Karpas-422 (cell line): ENCODE measurements at regions not wholly inside any gene's neighbourhood (a gene's known extent, or its start where the extent isn't known, plus 50 kb on each side); places are given as distances from the start of the nearest gene placed in this dataset.

ENCODE experiments used
- DNase-seq: peaks from one replicate; pipeline ENCODE4 v3.0.0-alpha.2; 2015
- H2AFZ ChIP-seq: fragments of 200-600 bp; sonication (generic); 2 replicates; pipeline ENCODE4 v1.6.1; 2014; ENCODE audit warnings: antibody characterized with exemption, low read length, mixed read lengths
- H3K27ac ChIP-seq: fragments of 200-600 bp; sonication (generic); 2 replicates; pipeline ENCODE4 v1.5.1; 2014; ENCODE audit warnings: mild to moderate bottlenecking, low read length, moderate library complexity
- H3K27me3 ChIP-seq: fragments of 200-600 bp; sonication (generic); 2 replicates; pipeline ENCODE4 v1.6.1; 2014; ENCODE audit warnings: low read length, mixed read lengths
- H3K36me3 ChIP-seq: fragments of 200-600 bp; sonication (generic); 2 replicates; pipeline ENCODE4 v1.6.1; 2014; ENCODE audit warnings: low read length, mixed read lengths; ENCODE audit not compliant: insufficient read depth
- H3K4me1 ChIP-seq: fragments of 200-600 bp; sonication (generic); 2 replicates; pipeline ENCODE4 v1.6.1; 2014; ENCODE audit warnings: mild to moderate bottlenecking, low read length, mixed read lengths
- H3K4me2 ChIP-seq: fragments of 200-600 bp; sonication (generic); 2 replicates; pipeline ENCODE4 v1.6.1; 2014; ENCODE audit warnings: low read length, low read depth, mild to moderate bottlenecking; ENCODE audit not compliant: poor library complexity, severe bottlenecking
- H3K4me3 ChIP-seq: fragments of 200-600 bp; sonication (generic); 2 replicates; pipeline ENCODE4 v1.5.1; 2014; ENCODE audit warnings: mild to moderate bottlenecking, antibody characterized with exemption, low read length, mixed read lengths
- H3K79me2 ChIP-seq: fragments of 200-600 bp; sonication (generic); 2 replicates; pipeline ENCODE4 v1.6.1; 2014; ENCODE audit warnings: mild to moderate bottlenecking, low read length, mixed read lengths
- H3K9ac ChIP-seq: fragments of 200-600 bp; sonication (generic); 2 replicates; pipeline ENCODE4 v1.6.0; 2014; ENCODE audit warnings: low read length
- H3K9me2 ChIP-seq: fragments of 200-600 bp; sonication (generic), shearing (Covaris generic); replicated peaks from 2 replicates; pipeline ENCODE4 v1.6.0; 2014; ENCODE audit warnings: mild to moderate bottlenecking, low read length, moderate library complexity; ENCODE audit not compliant: insufficient read depth
- H3K9me3 ChIP-seq: fragments of 300-700, 200-600 bp; sonication (generic); 2 replicates; pipeline ENCODE4 v1.6.1; 2014; ENCODE audit warnings: low read length, mixed read lengths
- H4K20me1 ChIP-seq: fragments of 200-600 bp; sonication (generic); 2 replicates; pipeline ENCODE4 v1.6.1; 2014; ENCODE audit warnings: mild to moderate bottlenecking, antibody characterized with exemption, low read length, low read depth; ENCODE audit not compliant: insufficient read depth

GRCh38 chr10:44766631-44767030 lies 144.5 kb upstream of the TMEM72 start:
- no peak overlapping the region for H3K4me2 ChIP-seq
- H2AFZ ChIP-seq, result no peak overlapping the region
- H3K79me2 ChIP-seq, result no peaks in the 10 kb centered on the region
- H3K27ac ChIP-seq, result no peak overlapping the region
- H3K9me2 ChIP-seq, result no peaks in the 10 kb centered on the region
- H3K4me1 ChIP-seq, result no peaks in the 10 kb centered on the region
- H3K36me3 ChIP-seq, result no peaks in the 10 kb centered on the region
- no peaks in the 10 kb centered on the region for H3K9me3 ChIP-seq
- no peak overlapping the region for H3K9ac ChIP-seq
- H4K20me1 ChIP-seq, result no peaks in the 10 kb centered on the region
- no peak overlapping the region for H3K4me3 ChIP-seq
- H3K27me3 ChIP-seq, result no peaks in the 10 kb centered on the region
- DNase-seq, result no peak

GRCh38 chr10:44769450-44769849 lies 141.7 kb upstream of the TMEM72 start:
- no peak overlapping the region for H3K9ac ChIP-seq
- no peaks in the 10 kb centered on the region for H3K9me2 ChIP-seq
- H3K79me2 ChIP-seq, result no peaks in the 10 kb centered on the region
- H3K4me1 ChIP-seq, result no peaks in the 10 kb centered on the region
- H3K4me2 ChIP-seq, result no peak overlapping the region
- H3K27ac ChIP-seq, result no peak overlapping the region
- no peaks in the 10 kb centered on the region for H3K27me3 ChIP-seq
- H4K20me1 ChIP-seq, result no peaks in the 10 kb centered on the region
- no peak overlapping the region for H3K4me3 ChIP-seq
- no peaks in the 10 kb centered on the region for H3K36me3 ChIP-seq
- H2AFZ ChIP-seq, result no peak overlapping the region
- no peak for DNase-seq
- no peaks in the 10 kb centered on the region for H3K9me3 ChIP-seq

- Histone ChIP-seq H3K36me3 (no peaks in the 10 kb centered on the region), H3K4me2 (no peak overlapping the region), H3K27me3 (no peaks in the 10 kb centered on the region), H3K9ac (no peak overlapping the region), H3K4me1 (no peaks in the 10 kb centered on the region), H3K9me2 (no peaks in the 10 kb centered on the region), H4K20me1 (no peaks in the 10 kb centered on the region), H3K27ac (no peak overlapping the region), H3K79me2 (no peaks in the 10 kb centered on the region), H3K9me3 (no peaks in the 10 kb centered on the region), H2AFZ (no peak overlapping the region), H3K4me3 (no peak overlapping the region)
- no peak for DNase-seq
Observed at GRCh38 chr10:44771233-44771995, 139.7 kb upstream of the TMEM72 start.

GRCh38 chr10:44773565-44773964 lies 137.6 kb upstream of the TMEM72 start:
- no peak overlapping the region for H3K4me3 ChIP-seq
- H3K36me3 ChIP-seq, result no peaks in the 10 kb centered on the region
- H3K9me3 ChIP-seq, result no peaks in the 10 kb centered on the region
- H3K27me3 ChIP-seq, result no peaks in the 10 kb centered on the region
- no peak overlapping the region for H3K27ac ChIP-seq
- H3K4me1 ChIP-seq, result no peaks in the 10 kb centered on the region
- H2AFZ ChIP-seq, result no peak overlapping the region
- H3K9ac ChIP-seq, result no peak overlapping the region
- H4K20me1 ChIP-seq, result no peaks in the 10 kb centered on the region
- H3K4me2 ChIP-seq, result no peak overlapping the region
- DNase-seq, result no peak
- H3K9me2 ChIP-seq, result no peaks in the 10 kb centered on the region
- no peaks in the 10 kb centered on the region for H3K79me2 ChIP-seq

- Histone ChIP-seq H3K4me3 (no peak overlapping the region), H3K9ac (no peak overlapping the region), H3K9me2 (no peaks in the 10 kb centered on the region), H3K27me3 (no peaks in the 10 kb centered on the region), H3K4me1 (no peaks in the 10 kb centered on the region), H3K4me2 (no peak overlapping the region), H3K36me3 (no peaks in the 10 kb centered on the region), H3K27ac (no peak overlapping the region), H2AFZ (no peak overlapping the region), H4K20me1 (no peaks in the 10 kb centered on the region), H3K9me3 (no peaks in the 10 kb centered on the region), H3K79me2 (no peaks in the 10 kb centered on the region)
- DNase-seq, result no peak
Observed at GRCh38 chr10:44774676-44775401, 136.3 kb upstream of the TMEM72 start.

- H2AFZ ChIP-seq, result no peak overlapping the region
- no peaks in the 10 kb centered on the region for H3K9me2 ChIP-seq
- no peak overlapping the region for H3K4me2 ChIP-seq
- H3K9ac ChIP-seq, result no peak overlapping the region
- H4K20me1 ChIP-seq, result no peaks in the 10 kb centered on the region
- no peaks in the 10 kb centered on the region for H3K27me3 ChIP-seq
- DNase-seq, result no peak
- no peak overlapping the region for H3K27ac ChIP-seq
- H3K4me1 ChIP-seq, result no peaks in the 10 kb centered on the region
- no peaks in the 10 kb centered on the region for H3K36me3 ChIP-seq
- H3K4me3 ChIP-seq, result no peak overlapping the region
- no peaks in the 10 kb centered on the region for H3K9me3 ChIP-seq
- no peaks in the 10 kb centered on the region for H3K79me2 ChIP-seq
Observed at GRCh38 chr10:44775402-44775741, 135.8 kb upstream of the TMEM72 start.

- no peaks in the 10 kb centered on the region for H3K9me3 ChIP-seq
- no peaks in the 10 kb centered on the region for H3K4me1 ChIP-seq
- no peak overlapping the region for H3K9ac ChIP-seq
- H3K79me2 ChIP-seq, result no peaks in the 10 kb centered on the region
- no peak overlapping the region for H2AFZ ChIP-seq
- no peak overlapping the region for H3K4me3 ChIP-seq
- H3K4me2 ChIP-seq, result no peak overlapping the region
- no peaks in the 10 kb centered on the region for H3K36me3 ChIP-seq
- H3K9me2 ChIP-seq, result no peaks in the 10 kb centered on the region
- H3K27me3 ChIP-seq, result no peaks in the 10 kb centered on the region
- no peak for DNase-seq
- no peaks in the 10 kb centered on the region for H4K20me1 ChIP-seq
- H3K27ac ChIP-seq, result no peak overlapping the region
Observed at GRCh38 chr10:44776181-44776580, 135.0 kb upstream of the TMEM72 start.

GRCh38 chr10:44779511-44779910 lies 131.6 kb upstream of the TMEM72 start:
- Histone ChIP-seq H3K9me2 (no peaks in the 10 kb centered on the region), H3K9ac (no peak overlapping the region), H3K27ac (no peak overlapping the region), H3K9me3 (no peaks in the 10 kb centered on the region), H3K4me1 (no peaks in the 10 kb centered on the region), H2AFZ (no peak overlapping the region), H3K79me2 (no peaks in the 10 kb centered on the region), H4K20me1 (no peaks in the 10 kb centered on the region), H3K36me3 (no peaks in the 10 kb centered on the region), H3K4me3 (no peak overlapping the region), H3K4me2 (no peak overlapping the region), H3K27me3 (no peaks in the 10 kb centered on the region)
- DNase-seq, result no peak
